ENCODE measurements at regions not wholly inside any gene's neighbourhood (a gene's known extent, or its start where the extent isn't known, plus 50 kb on each side); places are given as distances from the start of the nearest gene placed in this dataset.

DNA sequence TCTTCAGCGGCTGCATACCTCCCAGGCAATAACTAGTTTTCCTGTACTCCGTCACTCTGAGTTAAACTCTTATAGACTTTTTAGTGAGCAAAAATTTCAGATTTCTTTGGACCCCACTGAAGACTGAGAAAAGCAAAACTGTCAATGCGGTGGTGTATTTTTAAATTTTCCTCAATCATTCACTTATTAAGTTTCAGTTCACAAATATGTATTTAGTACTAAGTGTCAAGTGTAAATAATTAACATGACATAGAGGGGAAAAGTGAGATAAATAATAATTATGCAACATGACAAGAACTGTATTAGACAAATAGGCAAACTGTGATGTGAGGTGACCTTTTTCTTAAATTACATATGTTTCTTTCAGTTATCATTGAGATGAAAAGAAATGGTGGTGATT lies 124.4 kb downstream of the NAF1 start:
- no peak overlapping the region for H3K4me3 ChIP-seq (ENCODE audit: low read depth, low read length)
- no peak for TF ChIP-seq CTCF (IDR thresholded peaks at IDR 0.05; ENCODE audit: low read depth, low read length)
- TF ChIP-seq POLR2A (IDR thresholded peaks at IDR 0.05; ENCODE audit: extremely low read depth, insufficient read length) = no peak
- TF ChIP-seq MAX (IDR thresholded peaks at IDR 0.05; ENCODE audit: low read depth, low read length) = no peak
- no peak for TF ChIP-seq MYC (IDR thresholded peaks at IDR 0.05; ENCODE audit: low read depth, low read length)
- no peak for DNase-seq (ENCODE audit: low read depth)

DNA sequence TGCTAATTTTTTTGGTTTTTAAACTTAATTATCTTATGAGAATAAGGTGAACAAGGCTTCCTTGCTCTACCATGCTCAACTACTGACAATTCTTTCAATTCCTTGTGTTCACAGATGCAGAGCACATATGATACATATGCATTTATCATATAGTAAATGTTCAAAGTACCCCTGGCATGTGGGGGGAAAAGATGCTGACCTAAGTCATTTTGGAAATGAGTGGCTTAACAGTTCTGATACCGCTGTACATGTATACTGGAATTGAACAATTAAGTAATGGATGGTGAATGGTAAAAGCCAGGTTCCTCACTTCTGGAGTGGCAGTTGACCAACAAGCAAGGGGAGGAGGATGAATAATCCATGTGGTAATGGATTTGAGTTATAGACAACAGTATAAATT lies 149.6 kb downstream of the NAF1 start:
- no peak overlapping the region for H3K4me3 ChIP-seq (ENCODE audit: low read depth, low read length)
- no peak for TF ChIP-seq MAX (IDR thresholded peaks at IDR 0.05; ENCODE audit: low read depth, low read length)
- TF ChIP-seq MYC (IDR thresholded peaks at IDR 0.05; ENCODE audit: low read depth, low read length) = no peak
- no peak for TF ChIP-seq POLR2A (IDR thresholded peaks at IDR 0.05; ENCODE audit: extremely low read depth, insufficient read length)
- no peak for TF ChIP-seq CTCF (IDR thresholded peaks at IDR 0.05; ENCODE audit: low read depth, low read length)
- no peak for DNase-seq (ENCODE audit: low read depth)

GRCh38 chr4:163012816-163013215 lies 153.9 kb downstream of the NAF1 start:
- DNase-seq (ENCODE audit: low read depth) = no peak
- H3K4me3 ChIP-seq (ENCODE audit: low read depth, low read length) = no peak overlapping the region
- no peak for TF ChIP-seq POLR2A (IDR thresholded peaks at IDR 0.05; ENCODE audit: extremely low read depth, insufficient read length)
- no peak for TF ChIP-seq CTCF (IDR thresholded peaks at IDR 0.05; ENCODE audit: low read depth, low read length)
- TF ChIP-seq MAX (IDR thresholded peaks at IDR 0.05; ENCODE audit: low read depth, low read length) = no peak
- TF ChIP-seq MYC (IDR thresholded peaks at IDR 0.05; ENCODE audit: low read depth, low read length) = no peak

GRCh38 chr4:163003979-163004378 lies 162.7 kb downstream of the NAF1 start:
- no peak overlapping the region for H3K4me3 ChIP-seq (ENCODE audit: low read depth, low read length)
- no peak for DNase-seq (ENCODE audit: low read depth)
- TF ChIP-seq CTCF (IDR thresholded peaks at IDR 0.05; ENCODE audit: low read depth, low read length) (no peak), POLR2A (IDR thresholded peaks at IDR 0.05; ENCODE audit: extremely low read depth, insufficient read length) (no peak), MAX (IDR thresholded peaks at IDR 0.05; ENCODE audit: low read depth, low read length) (no peak), MYC (IDR thresholded peaks at IDR 0.05; ENCODE audit: low read depth, low read length) (no peak)

DNA sequence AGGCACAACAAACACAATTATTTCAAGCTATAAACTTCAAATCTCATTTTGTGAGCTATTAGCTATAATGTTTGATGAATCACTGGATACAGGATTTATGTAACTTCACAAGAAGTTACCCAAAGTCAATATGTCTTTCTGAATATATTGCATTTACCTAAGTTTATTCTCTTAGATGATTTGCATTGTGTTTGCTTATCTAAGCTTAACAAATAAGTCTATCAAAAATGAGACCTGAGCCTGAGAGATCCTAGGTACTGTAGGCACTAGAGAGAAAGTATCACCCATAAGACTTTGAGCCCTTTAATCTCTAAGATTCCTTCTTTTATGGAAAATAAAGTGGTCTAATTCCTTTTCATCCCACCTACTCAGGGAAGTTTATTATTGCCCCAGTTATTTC lies 178.2 kb downstream of the NAF1 start:
- TF ChIP-seq MYC (IDR thresholded peaks at IDR 0.05; ENCODE audit: low read depth, low read length) (no peak), MAX (IDR thresholded peaks at IDR 0.05; ENCODE audit: low read depth, low read length) (no peak), CTCF (IDR thresholded peaks at IDR 0.05; ENCODE audit: low read depth, low read length) (no peak), POLR2A (IDR thresholded peaks at IDR 0.05; ENCODE audit: extremely low read depth, insufficient read length) (no peak)
- H3K4me3 ChIP-seq (ENCODE audit: low read depth, low read length) = no peak overlapping the region
- DNase-seq (ENCODE audit: low read depth) = no peak

- no peak overlapping the region for H3K4me3 ChIP-seq (ENCODE audit: low read depth, low read length)
- TF ChIP-seq CTCF (IDR thresholded peaks at IDR 0.05; ENCODE audit: low read depth, low read length) = no peak
- no peak for TF ChIP-seq POLR2A (IDR thresholded peaks at IDR 0.05; ENCODE audit: extremely low read depth, insufficient read length)
- no peak for TF ChIP-seq MYC (IDR thresholded peaks at IDR 0.05; ENCODE audit: low read depth, low read length)
- TF ChIP-seq MAX (IDR thresholded peaks at IDR 0.05; ENCODE audit: low read depth, low read length) = no peak
- no peak for DNase-seq (ENCODE audit: low read depth)
Measured at GRCh38 chr4:162985131-162985530, 181.6 kb downstream of the NAF1 start.

Data from NB4 (cell line).